Medulla oblongata (tissue), 1 donor: ENCODE measurements at regions not wholly inside any gene's neighbourhood (a gene's known extent, or its start where the extent isn't known, plus 50 kb on each side); places are given as distances from the start of the nearest gene placed in this dataset.

ENCODE experiments used
- DNase-seq: peaks from one replicate; pipeline ENCODE4 v3.0.0-alpha.2; 2015; ENCODE audit errors: extremely low spot score

GRCh38 chr9:130781569-130781968, 53.5 kb upstream of the ABL1 start:
- DNase-seq: no peak

- no peak for DNase-seq
Measured at GRCh38 chr9:130782886-130783530, 52.0 kb upstream of the ABL1 start.

- no peak for DNase-seq
Measured at GRCh38 chr9:130785053-130785452, 50.0 kb upstream of the ABL1 start.
